Parathyroid adenoma (tissue), 2 donors: ENCODE measurements at regions not wholly inside any gene's neighbourhood (a gene's known extent, or its start where the extent isn't known, plus 50 kb on each side); places are given as distances from the start of the nearest gene placed in this dataset.

Experiments
- H2AFZ ChIP-seq: fragments of 300-600 bp; sonication (generic); one replicate; pipeline ENCODE4 v1.7.0; 2017; ENCODE audit warnings: antibody characterized with exemption, mild to moderate bottlenecking
- H3K27ac ChIP-seq: fragments of 300-600 bp; sonication (generic); one replicate; pipeline ENCODE4 v1.7.0; 2017
- H3K27me3 ChIP-seq: fragments of 300-600 bp; sonication (generic); one replicate; pipeline ENCODE4 v1.7.0; 2017; ENCODE audit warnings: low read length; ENCODE audit not compliant: control insufficient read depth, insufficient read depth
- H3K36me3 ChIP-seq: fragments of 300-600 bp; sonication (generic); one replicate; pipeline ENCODE4 v1.7.0; 2017; ENCODE audit warnings: low read length; ENCODE audit not compliant: control insufficient read depth, insufficient read depth
- H3K4me1 ChIP-seq: fragments of 300-600 bp; sonication (generic); one replicate; pipeline ENCODE4 v1.7.0; 2017; ENCODE audit warnings: control low read depth
- H3K4me2 ChIP-seq: fragments of 300-600 bp; sonication (generic); one replicate; pipeline ENCODE4 v1.7.0; 2017; ENCODE audit warnings: low read length
- H3K4me3 ChIP-seq: fragments of 300-600 bp; sonication (generic); one replicate; pipeline ENCODE4 v1.7.0; 2017; ENCODE audit warnings: low read depth, low read length
- H3K79me2 ChIP-seq: fragments of 300-600 bp; sonication (generic); one replicate; pipeline ENCODE4 v1.7.0; 2017; ENCODE audit warnings: control low read depth
- H3K9ac ChIP-seq: fragments of 300-600 bp; sonication (generic); one replicate; pipeline ENCODE4 v1.7.0; 2017; ENCODE audit warnings: mild to moderate bottlenecking
- H3K9me3 ChIP-seq: fragments of 300-600 bp; sonication (generic); one replicate; pipeline ENCODE4 v1.7.0; 2017; ENCODE audit warnings: low read length; ENCODE audit not compliant: control insufficient read depth
- CTCF ChIP-seq: fragments of 300-600 bp; sonication (generic); IDR thresholded peaks from one replicate; pipeline ENCODE4 v1.7.0; 2017; ENCODE audit warnings: antibody characterized with exemption, mild to moderate bottlenecking
- donor health status: primary hyperparathyroidism.

GRCh38 chr4:180028682-180029081 lies 2214.5 kb upstream of the TENM3 start:
- Histone ChIP-seq H3K36me3 (no peaks in the 10 kb centered on the region), H3K79me2 (no peaks in the 10 kb centered on the region), H3K4me3 (no peak overlapping the region), H3K27ac (no peak overlapping the region), H3K27me3 (no peaks in the 10 kb centered on the region), H3K4me2 (no peak overlapping the region), H3K9me3 (no peaks in the 10 kb centered on the region), H3K9ac (no peak overlapping the region), H3K4me1 (no peaks in the 10 kb centered on the region), H2AFZ (no peak overlapping the region)
- TF ChIP-seq CTCF: no peak

GRCh38 chr4:180031330-180031729 lies 2211.9 kb upstream of the TENM3 start:
- Histone ChIP-seq H3K9ac (no peak overlapping the region), H3K27ac (no peak overlapping the region), H3K36me3 (no peaks in the 10 kb centered on the region), H3K27me3 (no peaks in the 10 kb centered on the region), H3K4me1 (no peaks in the 10 kb centered on the region), H3K79me2 (no peaks in the 10 kb centered on the region), H3K4me3 (no peak overlapping the region), H3K9me3 (no peaks in the 10 kb centered on the region), H2AFZ (no peak overlapping the region), H3K4me2 (no peak overlapping the region)
- no peak for TF ChIP-seq CTCF

- Histone ChIP-seq H2AFZ (no peak overlapping the region), H3K4me2 (no peak overlapping the region), H3K9ac (no peak overlapping the region), H3K27me3 (no peaks in the 10 kb centered on the region), H3K4me3 (no peak overlapping the region), H3K9me3 (no peaks in the 10 kb centered on the region), H3K79me2 (no peaks in the 10 kb centered on the region), H3K27ac (no peak overlapping the region), H3K36me3 (no peaks in the 10 kb centered on the region), H3K4me1 (no peaks in the 10 kb centered on the region)
- no peak for TF ChIP-seq CTCF
Measured at GRCh38 chr4:180041576-180041975, 2201.6 kb upstream of the TENM3 start.

GRCh38 chr4:180052629-180053028 lies 2190.6 kb upstream of the TENM3 start:
- H3K9me3 ChIP-seq: no peaks in the 10 kb centered on the region

More at GRCh38 chr4:180052629-180053028, 2190.6 kb upstream of the TENM3 start:
- H3K4me2 ChIP-seq: no peak overlapping the region
- no peak overlapping the region for H2AFZ ChIP-seq
- no peaks in the 10 kb centered on the region for H3K4me1 ChIP-seq
- H3K4me3 ChIP-seq: no peak overlapping the region
- no peak overlapping the region for H3K27ac ChIP-seq
- no peaks in the 10 kb centered on the region for H3K27me3 ChIP-seq
- TF ChIP-seq CTCF: no peak
- no peak overlapping the region for H3K9ac ChIP-seq
- H3K79me2 ChIP-seq: no peaks in the 10 kb centered on the region
- H3K36me3 ChIP-seq: no peaks in the 10 kb centered on the region
